ENCODE measurements at regions not wholly inside any gene's neighbourhood (a gene's known extent, or its start where the extent isn't known, plus 50 kb on each side); places are given as distances from the start of the nearest gene placed in this dataset.

DNA sequence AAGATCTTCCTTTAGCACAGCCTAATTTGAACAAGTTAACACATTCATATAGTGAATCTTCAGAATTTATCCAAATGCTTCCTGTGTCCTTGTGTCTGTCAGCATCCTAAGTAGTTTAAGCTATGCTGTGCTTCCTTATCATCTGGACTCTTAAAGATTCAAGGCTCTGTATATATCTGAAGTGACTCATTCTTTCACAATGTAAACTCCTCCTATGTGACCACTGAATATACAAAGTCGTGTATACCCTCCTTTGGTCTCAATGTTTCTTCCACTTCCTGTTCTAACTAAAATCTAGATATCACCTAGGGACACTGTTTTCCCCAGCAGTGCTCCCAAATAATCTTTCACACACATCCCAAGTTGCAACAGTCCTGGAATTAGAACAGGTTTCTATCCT is 935.7 kb upstream of the NUDT12 start (continued):
- TF ChIP-seq, protein P1, sequence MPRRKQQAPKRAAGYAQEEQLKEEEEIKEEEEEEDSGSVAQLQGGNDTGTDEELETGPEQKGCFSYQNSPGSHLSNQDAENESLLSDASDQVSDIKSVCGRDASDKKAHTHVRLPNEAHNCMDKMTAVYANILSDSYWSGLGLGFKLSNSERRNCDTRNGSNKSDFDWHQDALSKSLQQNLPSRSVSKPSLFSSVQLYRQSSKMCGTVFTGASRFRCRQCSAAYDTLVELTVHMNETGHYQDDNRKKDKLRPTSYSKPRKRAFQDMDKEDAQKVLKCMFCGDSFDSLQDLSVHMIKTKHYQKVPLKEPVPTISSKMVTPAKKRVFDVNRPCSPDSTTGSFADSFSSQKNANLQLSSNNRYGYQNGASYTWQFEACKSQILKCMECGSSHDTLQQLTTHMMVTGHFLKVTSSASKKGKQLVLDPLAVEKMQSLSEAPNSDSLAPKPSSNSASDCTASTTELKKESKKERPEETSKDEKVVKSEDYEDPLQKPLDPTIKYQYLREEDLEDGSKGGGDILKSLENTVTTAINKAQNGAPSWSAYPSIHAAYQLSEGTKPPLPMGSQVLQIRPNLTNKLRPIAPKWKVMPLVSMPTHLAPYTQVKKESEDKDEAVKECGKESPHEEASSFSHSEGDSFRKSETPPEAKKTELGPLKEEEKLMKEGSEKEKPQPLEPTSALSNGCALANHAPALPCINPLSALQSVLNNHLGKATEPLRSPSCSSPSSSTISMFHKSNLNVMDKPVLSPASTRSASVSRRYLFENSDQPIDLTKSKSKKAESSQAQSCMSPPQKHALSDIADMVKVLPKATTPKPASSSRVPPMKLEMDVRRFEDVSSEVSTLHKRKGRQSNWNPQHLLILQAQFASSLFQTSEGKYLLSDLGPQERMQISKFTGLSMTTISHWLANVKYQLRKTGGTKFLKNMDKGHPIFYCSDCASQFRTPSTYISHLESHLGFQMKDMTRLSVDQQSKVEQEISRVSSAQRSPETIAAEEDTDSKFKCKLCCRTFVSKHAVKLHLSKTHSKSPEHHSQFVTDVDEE (CRISPR knock-in tag; IDR thresholded peaks at IDR 0.05), result no peak
- TF ChIP-seq, protein P2, sequence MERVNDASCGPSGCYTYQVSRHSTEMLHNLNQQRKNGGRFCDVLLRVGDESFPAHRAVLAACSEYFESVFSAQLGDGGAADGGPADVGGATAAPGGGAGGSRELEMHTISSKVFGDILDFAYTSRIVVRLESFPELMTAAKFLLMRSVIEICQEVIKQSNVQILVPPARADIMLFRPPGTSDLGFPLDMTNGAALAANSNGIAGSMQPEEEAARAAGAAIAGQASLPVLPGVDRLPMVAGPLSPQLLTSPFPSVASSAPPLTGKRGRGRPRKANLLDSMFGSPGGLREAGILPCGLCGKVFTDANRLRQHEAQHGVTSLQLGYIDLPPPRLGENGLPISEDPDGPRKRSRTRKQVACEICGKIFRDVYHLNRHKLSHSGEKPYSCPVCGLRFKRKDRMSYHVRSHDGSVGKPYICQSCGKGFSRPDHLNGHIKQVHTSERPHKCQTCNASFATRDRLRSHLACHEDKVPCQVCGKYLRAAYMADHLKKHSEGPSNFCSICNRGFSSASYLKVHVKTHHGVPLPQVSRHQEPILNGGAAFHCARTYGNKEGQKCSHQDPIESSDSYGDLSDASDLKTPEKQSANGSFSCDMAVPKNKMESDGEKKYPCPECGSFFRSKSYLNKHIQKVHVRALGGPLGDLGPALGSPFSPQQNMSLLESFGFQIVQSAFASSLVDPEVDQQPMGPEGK (CRISPR knock-in tag; IDR thresholded peaks at IDR 0.05; ENCODE audit: borderline replicate concordance), result no peak
- no peak for TF ChIP-seq ZFP3 (CRISPR knock-in tag; IDR thresholded peaks at IDR 0.05)

DNA sequence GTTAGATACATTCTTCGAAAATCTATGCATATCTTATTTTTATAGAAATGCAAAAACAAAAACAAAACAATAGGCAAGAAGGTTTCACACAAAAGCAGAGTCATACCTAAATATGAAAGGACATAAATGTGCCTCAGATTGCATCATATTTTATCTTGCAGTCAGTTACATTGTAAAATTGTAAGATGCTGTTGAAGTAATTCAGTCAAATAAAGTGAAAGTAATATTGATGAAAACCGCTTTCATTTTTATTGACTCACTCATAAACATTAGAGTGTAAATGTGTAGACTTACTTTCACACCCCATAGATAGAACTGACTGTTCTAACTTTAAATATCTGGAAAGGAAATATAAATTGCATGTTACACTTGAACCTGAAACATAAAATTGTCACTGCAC is 931.5 kb upstream of the NUDT12 start:
- no peak for TF ChIP-seq TOX (CRISPR knock-in tag; IDR thresholded peaks at IDR 0.05; ENCODE audit: borderline replicate concordance)
- no peak for TF ChIP-seq GLIS3 (CRISPR knock-in tag; IDR thresholded peaks at IDR 0.05)
- TF ChIP-seq, protein P3, sequence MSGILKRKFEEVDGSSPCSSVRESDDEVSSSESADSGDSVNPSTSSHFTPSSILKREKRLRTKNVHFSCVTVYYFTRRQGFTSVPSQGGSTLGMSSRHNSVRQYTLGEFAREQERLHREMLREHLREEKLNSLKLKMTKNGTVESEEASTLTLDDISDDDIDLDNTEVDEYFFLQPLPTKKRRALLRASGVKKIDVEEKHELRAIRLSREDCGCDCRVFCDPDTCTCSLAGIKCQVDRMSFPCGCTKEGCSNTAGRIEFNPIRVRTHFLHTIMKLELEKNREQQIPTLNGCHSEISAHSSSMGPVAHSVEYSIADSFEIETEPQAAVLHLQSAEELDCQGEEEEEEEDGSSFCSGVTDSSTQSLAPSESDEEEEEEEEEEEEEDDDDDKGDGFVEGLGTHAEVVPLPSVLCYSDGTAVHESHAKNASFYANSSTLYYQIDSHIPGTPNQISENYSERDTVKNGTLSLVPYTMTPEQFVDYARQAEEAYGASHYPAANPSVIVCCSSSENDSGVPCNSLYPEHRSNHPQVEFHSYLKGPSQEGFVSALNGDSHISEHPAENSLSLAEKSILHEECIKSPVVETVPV (CRISPR knock-in tag; IDR thresholded peaks at IDR 0.05), result no peak
- no peak for TF ChIP-seq PPARA (CRISPR knock-in tag; IDR thresholded peaks at IDR 0.05; ENCODE audit: borderline replicate concordance)
- TF ChIP-seq, protein P1 (CRISPR knock-in tag; IDR thresholded peaks at IDR 0.05), result no peak
- TF ChIP-seq ISL1 (CRISPR knock-in tag; IDR thresholded peaks at IDR 0.05), result no peak
- TF ChIP-seq, protein P4, sequence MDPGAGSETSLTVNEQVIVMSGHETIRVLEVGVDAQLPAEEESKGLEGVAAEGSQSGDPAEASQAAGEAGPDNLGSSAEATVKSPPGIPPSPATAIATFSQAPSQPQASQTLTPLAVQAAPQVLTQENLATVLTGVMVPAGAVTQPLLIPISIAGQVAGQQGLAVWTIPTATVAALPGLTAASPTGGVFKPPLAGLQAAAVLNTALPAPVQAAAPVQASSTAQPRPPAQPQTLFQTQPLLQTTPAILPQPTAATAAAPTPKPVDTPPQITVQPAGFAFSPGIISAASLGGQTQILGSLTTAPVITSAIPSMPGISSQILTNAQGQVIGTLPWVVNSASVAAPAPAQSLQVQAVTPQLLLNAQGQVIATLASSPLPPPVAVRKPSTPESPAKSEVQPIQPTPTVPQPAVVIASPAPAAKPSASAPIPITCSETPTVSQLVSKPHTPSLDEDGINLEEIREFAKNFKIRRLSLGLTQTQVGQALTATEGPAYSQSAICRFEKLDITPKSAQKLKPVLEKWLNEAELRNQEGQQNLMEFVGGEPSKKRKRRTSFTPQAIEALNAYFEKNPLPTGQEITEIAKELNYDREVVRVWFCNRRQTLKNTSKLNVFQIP (CRISPR knock-in tag; IDR thresholded peaks at IDR 0.05; ENCODE audit: borderline replicate concordance, low read depth), result no peak
- TF ChIP-seq ZC3H10 (CRISPR knock-in tag; IDR thresholded peaks at IDR 0.05), result no peak
- TF ChIP-seq RARB (CRISPR knock-in tag; IDR thresholded peaks at IDR 0.05), result no peak
- TF ChIP-seq BACH2 (CRISPR knock-in tag; IDR thresholded peaks at IDR 0.05; ENCODE audit: borderline replicate concordance), result no peak
- TF ChIP-seq OSR1 (CRISPR knock-in tag; IDR thresholded peaks at IDR 0.05), result no peak
- TF ChIP-seq, protein P2 (CRISPR knock-in tag; IDR thresholded peaks at IDR 0.05; ENCODE audit: borderline replicate concordance), result no peak
- TF ChIP-seq CSDC2 (CRISPR knock-in tag; IDR thresholded peaks at IDR 0.05), result no peak
- no peak for TF ChIP-seq ZNF565 (CRISPR knock-in tag; conservative IDR thresholded peaks at IDR 0.05; ENCODE audit: low read depth)
- no peak for TF ChIP-seq ZFP3 (CRISPR knock-in tag; IDR thresholded peaks at IDR 0.05)
- no peak for TF ChIP-seq ARNTL (CRISPR knock-in tag; IDR thresholded peaks at IDR 0.05; ENCODE audit: borderline replicate concordance, low read depth)
- no peak for TF ChIP-seq ZFP30 (CRISPR knock-in tag; IDR thresholded peaks at IDR 0.05)
- TF ChIP-seq, protein P5, sequence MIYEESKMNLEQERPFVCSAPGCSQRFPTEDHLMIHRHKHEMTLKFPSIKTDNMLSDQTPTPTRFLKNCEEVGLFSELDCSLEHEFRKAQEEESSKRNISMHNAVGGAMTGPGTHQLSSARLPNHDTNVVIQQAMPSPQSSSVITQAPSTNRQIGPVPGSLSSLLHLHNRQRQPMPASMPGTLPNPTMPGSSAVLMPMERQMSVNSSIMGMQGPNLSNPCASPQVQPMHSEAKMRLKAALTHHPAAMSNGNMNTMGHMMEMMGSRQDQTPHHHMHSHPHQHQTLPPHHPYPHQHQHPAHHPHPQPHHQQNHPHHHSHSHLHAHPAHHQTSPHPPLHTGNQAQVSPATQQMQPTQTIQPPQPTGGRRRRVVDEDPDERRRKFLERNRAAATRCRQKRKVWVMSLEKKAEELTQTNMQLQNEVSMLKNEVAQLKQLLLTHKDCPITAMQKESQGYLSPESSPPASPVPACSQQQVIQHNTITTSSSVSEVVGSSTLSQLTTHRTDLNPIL (CRISPR knock-in tag; IDR thresholded peaks at IDR 0.05; ENCODE audit: low read depth), result no peak
- no peak for TF ChIP-seq ESRRG (CRISPR knock-in tag; IDR thresholded peaks at IDR 0.05)
- no peak for TF ChIP-seq ZNF70 (CRISPR knock-in tag; IDR thresholded peaks at IDR 0.05)
- no peak for ATAC-seq
